Esophagus squamous epithelium (tissue), 4 donors: ENCODE measurements at regions not wholly inside any gene's neighbourhood (a gene's known extent, or its start where the extent isn't known, plus 50 kb on each side); places are given as distances from the start of the nearest gene placed in this dataset.

Experiments used
- POLR2A ChIP-seq, 4 donors: fragments of 450-650 bp; IDR thresholded peaks; one replicate each; pipeline ENCODE4 v1.6.1; 2017; ENCODE audit warnings: antibody characterized with exemption in 4 of 4, mild to moderate bottlenecking in 4 of 4, moderate library complexity in 3 of 4
- TF ChIP-seq, protein P1 (sequence below), 6 experiments: fragments of 450-650 bp in 4 of 6; fragments of 200-600 bp in 2 of 6; sonication (generic) in 2 of 6; IDR thresholded peaks; one replicate each; pipeline ENCODE4 v1.5.1; 2016 to 2019; ENCODE audit warnings: antibody characterized with exemption in 6 of 6, mild to moderate bottlenecking in 4 of 6, moderate library complexity in 4 of 6

DNA sequence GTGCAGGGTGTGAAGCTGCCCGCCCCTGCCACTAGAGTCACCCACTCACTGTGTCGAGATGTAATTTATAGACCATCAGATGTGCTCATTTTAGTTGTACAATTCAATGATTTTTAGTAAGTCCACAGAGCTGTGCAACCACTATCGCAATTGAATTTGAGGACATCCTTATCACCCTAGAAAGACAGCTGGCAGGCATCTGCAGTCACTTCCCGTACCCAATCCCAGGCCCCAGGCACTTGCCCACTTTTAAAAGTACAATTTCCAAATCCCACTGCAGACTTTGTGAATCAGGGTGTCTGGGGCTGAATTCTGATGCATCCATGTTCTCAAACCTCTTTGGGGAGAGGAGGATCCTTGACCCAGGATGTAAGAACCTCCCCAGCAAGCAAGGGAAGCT lies 521.3 kb upstream of the SALL3 start:
- TF ChIP-seq, protein P1, sequence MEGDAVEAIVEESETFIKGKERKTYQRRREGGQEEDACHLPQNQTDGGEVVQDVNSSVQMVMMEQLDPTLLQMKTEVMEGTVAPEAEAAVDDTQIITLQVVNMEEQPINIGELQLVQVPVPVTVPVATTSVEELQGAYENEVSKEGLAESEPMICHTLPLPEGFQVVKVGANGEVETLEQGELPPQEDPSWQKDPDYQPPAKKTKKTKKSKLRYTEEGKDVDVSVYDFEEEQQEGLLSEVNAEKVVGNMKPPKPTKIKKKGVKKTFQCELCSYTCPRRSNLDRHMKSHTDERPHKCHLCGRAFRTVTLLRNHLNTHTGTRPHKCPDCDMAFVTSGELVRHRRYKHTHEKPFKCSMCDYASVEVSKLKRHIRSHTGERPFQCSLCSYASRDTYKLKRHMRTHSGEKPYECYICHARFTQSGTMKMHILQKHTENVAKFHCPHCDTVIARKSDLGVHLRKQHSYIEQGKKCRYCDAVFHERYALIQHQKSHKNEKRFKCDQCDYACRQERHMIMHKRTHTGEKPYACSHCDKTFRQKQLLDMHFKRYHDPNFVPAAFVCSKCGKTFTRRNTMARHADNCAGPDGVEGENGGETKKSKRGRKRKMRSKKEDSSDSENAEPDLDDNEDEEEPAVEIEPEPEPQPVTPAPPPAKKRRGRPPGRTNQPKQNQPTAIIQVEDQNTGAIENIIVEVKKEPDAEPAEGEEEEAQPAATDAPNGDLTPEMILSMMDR (IDR thresholded peaks at IDR 0.05): no peak
- TF ChIP-seq POLR2A (IDR thresholded peaks at IDR 0.05): no peak
